GM18498 (cell line): ENCODE measurements at regions not wholly inside any gene's neighbourhood (a gene's known extent, or its start where the extent isn't known, plus 50 kb on each side); places are given as distances from the start of the nearest gene placed in this dataset.

Experiments used
- ATAC-seq: cut with Tn5 transposase; IDR thresholded peaks from one replicate; pipeline ENCODE4 v1.9.1; 2021; ENCODE audit warnings: mild to moderate bottlenecking, moderate library complexity; ENCODE audit not compliant: unreplicated experiment

- ATAC-seq: no peak
Observed at GRCh38 chr5:105428451-105429380, 1866.1 kb upstream of the NUDT12 start.

- ATAC-seq: no peak
Observed at GRCh38 chr5:105414067-105414466, 1851.5 kb upstream of the NUDT12 start.

DNA sequence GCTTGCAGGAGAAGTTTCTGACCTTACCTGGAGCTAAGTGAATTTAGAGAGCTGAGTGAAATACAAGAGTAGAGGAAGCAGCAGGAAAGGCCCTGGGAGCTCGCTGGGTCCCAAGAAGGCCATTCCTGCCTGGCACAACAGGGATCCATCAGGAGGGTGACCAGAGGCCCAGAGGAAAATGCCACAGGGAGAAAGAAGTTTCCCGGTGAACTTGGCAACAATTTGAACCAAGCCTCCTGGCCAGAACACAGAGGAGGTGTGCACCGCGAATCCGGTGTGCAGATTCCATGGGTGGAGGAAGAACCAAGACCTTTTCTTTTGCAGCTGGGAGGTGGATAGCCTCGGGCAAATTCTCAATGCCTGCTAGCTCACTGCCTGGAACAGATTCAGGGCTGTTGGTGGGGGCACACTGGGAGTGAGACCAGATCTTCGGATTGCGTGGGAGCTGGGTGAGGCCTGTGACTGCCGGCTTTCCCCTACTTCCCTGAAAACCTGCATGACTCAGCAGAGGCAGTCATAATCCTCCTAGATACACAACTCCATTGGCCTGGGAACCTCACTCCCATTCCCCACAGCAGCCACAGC, 1850.9 kb upstream of the NUDT12 start:
- no peak for ATAC-seq

- no peak for ATAC-seq
Observed at GRCh38 chr5:105409695-105410094, 1847.1 kb upstream of the NUDT12 start.

DNA sequence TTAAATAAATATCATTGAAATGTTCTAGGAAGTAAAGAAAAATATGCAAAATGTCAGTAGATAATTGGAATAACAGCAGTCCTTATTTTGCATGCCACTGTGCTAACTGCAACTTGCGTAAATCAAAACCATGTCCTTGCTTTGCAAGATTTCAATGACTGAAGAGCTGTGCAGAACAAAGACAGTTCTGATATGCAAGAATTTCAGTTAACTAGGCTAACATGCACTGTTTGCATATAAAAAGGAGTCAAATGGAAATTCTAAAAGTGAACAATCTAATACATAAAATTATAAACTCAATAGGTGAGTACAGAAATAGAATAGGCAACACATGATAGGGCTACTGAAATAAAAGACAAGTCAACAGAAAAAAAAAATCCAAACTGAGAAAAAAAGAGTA, 1844.6 kb upstream of the NUDT12 start:
- ATAC-seq: no peak

DNA sequence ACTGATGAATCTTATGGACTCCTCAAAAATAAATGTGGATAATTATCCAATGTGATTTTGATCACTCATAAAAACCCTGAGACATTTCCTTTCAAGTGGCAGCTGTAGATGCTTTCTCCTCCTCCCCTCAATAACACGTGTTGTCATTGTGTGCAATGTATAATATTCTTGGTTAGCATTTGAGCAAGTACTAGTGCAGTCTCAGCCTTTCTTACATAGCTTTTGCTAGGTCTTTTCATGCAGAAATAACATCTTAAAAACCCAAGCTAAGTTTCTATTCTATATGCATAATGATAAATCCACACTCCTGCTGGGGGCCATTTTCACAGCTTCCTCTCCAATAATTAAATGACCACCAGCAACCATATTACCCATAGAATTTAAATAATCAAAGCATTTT, 1835.2 kb upstream of the NUDT12 start:
- no peak for ATAC-seq

DNA sequence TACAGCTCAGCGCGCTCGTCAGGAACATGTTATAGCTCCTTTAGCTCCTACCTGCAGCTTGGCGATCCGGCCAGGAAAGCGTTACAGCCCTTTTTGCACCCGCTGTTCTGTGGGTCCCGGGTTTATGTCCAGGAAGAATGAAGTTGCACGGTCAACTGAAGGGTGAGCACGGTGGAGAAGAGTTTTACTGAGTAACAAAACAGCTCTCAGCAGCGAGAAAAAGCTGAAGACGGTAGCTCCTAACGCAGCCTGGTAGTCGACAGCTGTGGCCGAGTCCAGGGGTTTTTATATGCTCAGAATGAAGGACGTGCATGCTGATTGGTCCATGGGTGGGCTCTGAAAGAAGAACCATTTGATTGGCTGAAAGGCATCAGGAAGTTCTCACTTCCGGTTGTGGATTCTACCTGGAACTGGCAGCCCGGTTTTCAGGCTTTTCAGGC, 1830.1 kb upstream of the NUDT12 start:
- ATAC-seq: no peak

DNA sequence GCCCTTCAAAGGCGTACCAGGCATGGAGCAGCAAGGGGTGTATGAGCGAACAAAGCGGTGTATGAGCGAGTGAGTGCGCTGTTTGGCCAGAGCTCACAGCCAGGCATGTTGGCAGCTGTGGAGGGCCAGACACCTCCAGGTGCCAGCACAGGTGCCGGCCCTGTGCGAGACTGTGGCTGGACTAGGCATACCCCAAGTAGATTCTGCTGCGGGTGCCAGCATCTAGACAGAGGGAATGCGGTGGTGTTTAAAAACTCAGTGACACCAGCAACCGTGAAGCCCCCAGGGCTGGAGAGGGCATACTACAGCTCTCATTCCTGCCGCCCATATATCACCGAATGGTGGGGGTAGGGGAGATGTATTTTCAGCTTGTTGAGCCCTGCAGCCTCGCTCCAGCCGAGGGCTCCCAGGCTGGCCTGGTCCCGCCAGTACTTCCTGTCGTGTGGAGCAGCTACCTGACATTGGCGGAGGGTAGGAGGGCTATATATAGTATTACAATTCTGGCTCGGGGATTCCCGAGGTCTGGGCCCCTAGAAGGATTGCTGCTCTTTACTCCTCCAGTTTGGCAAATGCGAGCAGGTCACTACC, 1829.6 kb upstream of the NUDT12 start:
- ATAC-seq: no peak

DNA sequence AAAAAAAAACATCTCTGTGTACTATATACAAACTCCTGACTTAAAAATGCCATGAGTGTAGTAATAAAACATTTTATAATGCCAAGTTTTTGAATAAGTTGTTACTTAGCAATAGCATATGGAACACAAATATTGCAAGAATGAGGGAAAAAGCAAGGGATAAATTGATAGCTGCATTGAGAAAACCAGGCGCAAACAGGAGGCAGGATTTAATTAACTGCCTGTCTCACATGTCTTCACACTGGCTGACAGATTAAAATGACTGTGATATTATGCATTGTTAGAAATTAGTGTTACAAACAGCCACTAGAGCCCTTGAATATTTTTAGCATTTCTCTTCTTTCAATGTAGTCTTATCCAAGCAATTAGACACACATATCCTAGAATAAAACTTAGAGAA, 1817.5 kb upstream of the NUDT12 start:
- no peak for ATAC-seq

DNA sequence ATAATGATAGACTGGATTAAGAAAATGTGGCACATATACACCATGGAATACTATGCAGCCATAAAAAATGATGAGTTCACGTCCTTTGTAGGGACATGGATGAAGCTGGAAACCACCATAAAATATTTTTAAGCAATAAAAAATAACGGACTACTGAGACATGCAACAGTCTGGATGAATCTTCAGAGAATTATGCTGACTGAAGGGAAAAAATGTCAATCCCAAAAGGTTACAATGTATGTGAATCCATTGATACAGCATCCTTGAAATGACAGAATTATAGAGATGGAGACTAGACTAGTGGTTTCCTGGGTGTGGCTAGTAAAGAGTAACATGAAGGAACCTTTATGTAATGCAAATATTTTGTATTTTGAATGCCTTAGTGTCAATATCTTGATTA, 1808.6 kb upstream of the NUDT12 start:
- ATAC-seq: no peak

DNA sequence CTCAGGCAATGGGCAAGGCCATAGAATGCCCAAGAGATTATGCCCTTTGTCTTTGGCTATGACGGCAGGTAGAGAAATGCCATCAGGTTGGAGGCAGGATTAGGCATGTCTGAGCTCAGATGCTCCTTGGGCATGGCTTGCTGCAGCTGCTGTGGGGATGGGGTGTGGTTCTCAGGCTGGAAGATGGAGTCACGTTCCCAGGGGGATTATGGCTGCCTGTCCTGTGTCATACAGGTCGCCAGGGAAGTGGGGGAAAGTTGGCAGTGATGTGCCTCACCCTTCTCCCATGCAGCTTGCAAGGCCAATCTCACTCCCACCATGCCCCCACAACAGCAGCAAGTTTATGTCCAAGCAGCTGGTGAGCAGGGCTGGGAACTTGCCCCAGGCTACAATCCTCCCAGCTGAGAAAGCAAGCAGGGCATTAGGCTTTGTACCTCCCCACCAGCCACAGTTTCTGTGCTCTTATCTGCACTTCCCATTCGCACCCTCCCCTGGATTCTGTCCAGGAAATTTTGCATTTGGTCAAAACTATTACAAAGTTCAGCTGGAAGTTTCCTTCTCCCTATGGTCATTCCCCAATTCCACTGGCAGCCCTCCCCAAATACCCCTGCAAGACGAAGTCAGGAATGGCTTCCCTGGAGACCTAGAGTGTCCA, 1788.0 kb upstream of the NUDT12 start:
- ATAC-seq: no peak

DNA sequence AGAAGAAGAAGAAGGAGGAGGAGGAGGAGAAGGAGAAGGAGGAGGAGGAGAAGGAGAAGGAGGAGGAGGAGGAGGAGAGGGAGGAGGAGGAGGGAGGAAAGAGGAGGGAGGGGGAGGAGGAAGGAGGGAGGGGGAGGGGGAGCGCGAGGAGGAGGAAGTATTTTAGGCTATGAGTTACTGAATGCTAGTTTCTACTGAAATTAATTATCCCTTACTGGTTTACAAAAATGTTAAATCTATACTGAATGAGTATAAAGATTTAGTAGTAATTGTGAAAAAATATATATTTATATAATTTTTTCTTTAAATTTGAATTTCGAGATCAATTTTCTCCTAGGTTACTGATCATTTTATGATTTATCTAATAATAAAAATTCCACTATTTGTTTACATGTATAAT, 1769.0 kb upstream of the NUDT12 start:
- no peak for ATAC-seq

DNA sequence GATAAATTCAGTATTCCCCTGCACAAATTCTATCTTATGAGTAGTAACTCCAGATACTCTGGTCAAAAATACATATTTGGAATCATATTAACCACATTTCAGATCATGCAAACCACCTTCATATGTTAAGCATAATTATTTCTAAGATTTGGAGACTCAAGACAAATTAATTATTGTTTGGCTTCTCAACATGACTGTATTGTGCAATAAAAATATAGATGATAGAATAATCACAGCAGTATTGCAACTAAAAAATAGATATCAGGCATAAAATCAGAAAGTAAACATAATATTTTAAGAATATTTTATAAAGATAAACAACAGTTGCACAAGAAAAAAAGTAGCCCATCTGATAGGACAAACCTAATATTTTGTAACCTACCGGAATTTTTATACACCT, 1767.6 kb upstream of the NUDT12 start:
- no peak for ATAC-seq

DNA sequence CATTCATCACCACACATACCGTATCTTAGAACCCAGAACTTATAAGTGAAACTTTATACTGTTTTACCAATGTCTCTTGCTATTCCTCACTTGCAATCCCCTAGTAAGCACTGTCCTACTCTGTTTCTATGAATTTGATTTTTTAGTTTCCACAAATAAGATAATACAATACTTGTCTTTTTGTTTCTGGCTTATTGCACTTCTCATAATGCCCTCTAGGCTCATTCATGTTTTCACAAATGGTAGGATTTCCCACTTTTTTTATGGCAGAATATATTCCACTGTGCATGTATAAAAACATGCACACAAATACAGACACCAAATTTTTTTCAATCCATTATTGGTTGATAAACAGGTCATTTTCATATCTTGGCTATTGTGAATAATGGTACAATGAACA, 1742.3 kb upstream of the NUDT12 start:
- no peak for ATAC-seq

- no peak for ATAC-seq
Observed at GRCh38 chr5:105288946-105289345, 1726.4 kb upstream of the NUDT12 start.

DNA sequence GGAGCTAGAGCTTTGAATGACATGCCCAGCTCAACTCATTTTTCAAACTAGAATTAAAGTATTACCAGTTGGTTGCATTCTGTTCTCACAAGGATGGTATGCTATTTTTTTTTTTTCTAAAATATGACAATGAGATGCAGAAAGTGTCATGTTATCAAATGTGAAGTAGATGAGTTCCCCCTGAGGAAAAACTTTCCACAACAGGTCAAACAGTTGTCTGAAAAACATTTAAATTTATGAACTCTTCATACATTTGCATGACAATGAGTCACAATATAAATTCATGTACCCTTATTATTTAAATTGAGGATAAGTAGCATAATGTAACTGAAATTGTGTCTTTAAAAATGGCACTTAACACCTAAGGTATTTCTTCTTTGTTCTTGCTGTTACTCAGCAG, 1720.5 kb upstream of the NUDT12 start:
- ATAC-seq: no peak

DNA sequence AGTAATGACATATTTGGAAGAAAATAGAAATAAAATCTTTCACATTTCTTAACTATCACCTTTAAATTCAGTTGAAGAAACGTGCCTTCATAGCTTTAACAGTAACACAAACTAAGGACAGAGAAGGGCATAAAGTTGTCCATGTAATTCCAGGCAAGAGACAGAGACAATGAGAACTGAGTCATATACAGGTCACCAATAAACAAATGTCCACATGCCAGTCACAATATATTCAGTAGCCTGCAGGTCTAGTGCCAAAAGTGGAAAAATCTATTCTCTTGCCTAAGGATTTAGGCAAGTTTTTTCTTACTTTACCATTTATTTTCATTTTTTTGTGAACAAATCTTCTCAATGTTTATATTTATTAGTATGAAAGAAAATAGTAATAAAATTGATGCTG, 1711.5 kb upstream of the NUDT12 start:
- no peak for ATAC-seq

- no peak for ATAC-seq
Observed at GRCh38 chr5:105263515-105263914, 1700.9 kb upstream of the NUDT12 start.

GRCh38 chr5:105259581-105260217, 1697.1 kb upstream of the NUDT12 start:
- no peak for ATAC-seq

DNA sequence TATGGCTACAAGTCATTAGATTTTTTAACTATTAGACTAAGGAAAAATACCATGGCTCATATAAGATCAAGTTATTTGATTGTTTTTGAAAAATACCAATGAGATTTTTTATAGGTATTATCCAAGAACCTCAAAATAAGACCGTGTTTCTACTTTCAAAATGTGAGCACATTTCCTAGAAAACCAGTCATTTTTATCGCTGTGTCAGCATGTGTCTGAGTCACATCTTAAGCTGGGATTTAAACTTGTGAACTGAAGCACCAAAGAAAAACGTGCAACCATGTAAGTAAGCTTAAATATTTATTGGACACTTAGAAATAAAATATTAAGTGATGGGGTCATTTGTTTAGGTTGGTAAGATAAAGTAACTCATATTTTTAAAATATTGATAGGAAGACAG, 1676.0 kb upstream of the NUDT12 start:
- no peak for ATAC-seq

DNA sequence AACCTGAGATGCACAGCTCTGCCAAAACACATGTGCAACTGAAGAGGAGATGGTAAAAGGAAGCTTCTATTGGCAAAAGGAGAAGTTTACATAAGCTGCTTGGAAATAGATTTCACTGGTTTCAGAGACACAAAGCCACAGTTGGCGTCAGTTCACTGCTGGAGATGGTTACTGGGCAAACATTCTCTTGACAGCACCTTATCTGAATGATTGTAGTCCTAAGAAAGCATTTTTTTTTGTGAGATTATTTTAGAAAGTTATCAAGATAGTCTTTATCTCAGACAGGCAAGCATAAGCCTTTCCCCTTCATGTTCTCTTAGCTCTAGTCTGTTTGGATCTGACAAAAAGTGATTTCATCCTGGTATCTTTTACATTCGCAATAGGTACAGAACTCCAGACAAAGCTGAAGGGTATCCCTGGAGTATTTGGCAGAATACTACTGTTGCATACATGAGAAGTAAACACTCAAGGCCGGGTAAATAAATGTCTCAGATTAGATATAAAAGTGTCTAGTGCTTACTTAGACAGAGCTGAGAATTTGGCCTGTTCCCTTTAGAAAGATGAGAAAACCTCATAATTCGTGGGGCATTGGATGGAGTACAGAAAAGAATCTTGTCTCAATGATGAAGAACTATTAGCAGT, 1668.0 kb upstream of the NUDT12 start:
- no peak for ATAC-seq
